ENCODE measurements at regions not wholly inside any gene's neighbourhood (a gene's known extent, or its start where the extent isn't known, plus 50 kb on each side); places are given as distances from the start of the nearest gene placed in this dataset.

- TF ChIP-seq TGIF2 (CRISPR knock-in tag; IDR thresholded peaks at IDR 0.05) = no peak
- peak in 1 of 2 experiments; percentile 25; a peak in 1 of 4 replicates for TF ChIP-seq RAD21 (CRISPR knock-in tag; conservative IDR thresholded peaks at IDR 0.05 in 1 of 2, IDR thresholded peaks at IDR 0.05 in 1 of 2)
- Histone ChIP-seq H3K9me1 (ENCODE audit: control insufficient read depth, insufficient read depth, low read length) (no peaks in the 10 kb centered on the region), H3K36me3 (ENCODE audit: control insufficient read depth, insufficient read depth, low read length) (no peaks in the 10 kb centered on the region), H3K9me3 (replicated peaks; ENCODE audit: control insufficient read depth, insufficient read depth, low read depth, low read length) (no peaks in the 10 kb centered on the region), H2AFZ (ENCODE audit: low read depth, low read length) (no peak overlapping the region), H3K4me1 (replicated peaks in 1 of 2; ENCODE audit: control insufficient read depth in 2 of 2, insufficient read depth in 2 of 2, low read length in 2 of 2) (no peaks in the 10 kb centered on the region), H3K27ac (ENCODE audit: extremely low read depth, low read depth, low read length) (no peak overlapping the region), H3K27me3 (ENCODE audit: control insufficient read depth in 2 of 2, insufficient read depth in 2 of 2, low read length in 2 of 2) (no peaks in the 10 kb centered on the region), H3K4me2 (ENCODE audit: insufficient read depth, low read length) (no peak overlapping the region), H3K4me3 (no peak overlapping the region), H4K20me1 (replicated peaks; ENCODE audit: control insufficient read depth, insufficient read depth, low read length) (no peaks in the 10 kb centered on the region), H3K9ac (ENCODE audit: insufficient read depth in 1 of 2, low read depth in 2 of 2, low read length in 2 of 2) (no peak overlapping the region), H3K79me2 (ENCODE audit: control insufficient read depth, insufficient read depth, low read length) (no peaks in the 10 kb centered on the region)
- FAIRE-seq = no peak
- WGBS (ENCODE audit: insufficient coverage, low coverage, missing lambda C conversion rate) = 0% methylated on average over 6 of the region's 6 CpGs
- in situ Hi-C loops (cut with MboI) (no loop called here), intact Hi-C loops (cut with micrococcal nuclease) (no loop called here)
- no peak for DNase-seq (ENCODE audit: extremely low read depth in 1 of 4, low spot score in 3 of 4)
- CTCF ChIA-PET (ENCODE audit: low intra/inter-chr PET ratio) = no interaction called here
- POLR2A ChIA-PET = no interaction called here
- no peak for ATAC-seq
- BruUV-seq (replicated peaks) = no TSS peak
Observed at GRCh38 chr7:94223375-94224084, 171.2 kb upstream of the COL1A2 start.

DNA sequence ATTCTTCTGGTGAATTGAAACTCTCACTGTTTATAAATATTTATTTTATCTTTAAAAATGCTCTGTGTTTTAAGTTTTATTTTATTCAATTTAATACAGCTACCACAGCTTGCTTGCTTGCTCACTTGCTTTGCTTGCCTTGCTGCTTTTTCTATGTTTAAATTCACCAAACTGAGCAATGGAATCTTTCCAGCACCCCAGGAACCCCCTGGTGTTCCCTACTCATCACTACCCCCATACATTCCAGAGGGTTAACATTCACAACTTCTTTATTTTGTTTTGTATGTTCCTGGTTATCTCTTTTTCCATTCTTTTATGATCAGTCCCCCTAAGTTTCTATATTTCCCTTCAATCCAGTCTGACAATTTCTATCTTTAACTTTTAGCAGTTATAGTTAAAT, 166.5 kb upstream of the COL1A2 start:
- no peak for ATAC-seq
- H3K4me1 ChIP-seq (replicated peaks in 1 of 2; ENCODE audit: control insufficient read depth in 2 of 2, insufficient read depth in 2 of 2, low read length in 2 of 2) = no peaks in the 10 kb centered on the region
- in situ Hi-C loops (cut with MboI) = no loop called here
- no peaks in the 10 kb centered on the region for H3K79me2 ChIP-seq (ENCODE audit: control insufficient read depth, insufficient read depth, low read length)
- no peaks in the 10 kb centered on the region for H3K9me3 ChIP-seq (replicated peaks; ENCODE audit: control insufficient read depth, insufficient read depth, low read depth, low read length)
- BruUV-seq (replicated peaks) = no TSS peak
- no peak overlapping the region for H3K4me3 ChIP-seq
- no peak overlapping the region for H3K4me2 ChIP-seq (ENCODE audit: insufficient read depth, low read length)
- no peak overlapping the region for H2AFZ ChIP-seq (ENCODE audit: low read depth, low read length)
- ChIA-PET CTCF (ENCODE audit: low intra/inter-chr PET ratio) (no interaction called here), POLR2A (no interaction called here)
- no peaks in the 10 kb centered on the region for H3K27me3 ChIP-seq (ENCODE audit: control insufficient read depth in 2 of 2, insufficient read depth in 2 of 2, low read length in 2 of 2)
- no peaks in the 10 kb centered on the region for H4K20me1 ChIP-seq (replicated peaks; ENCODE audit: control insufficient read depth, insufficient read depth, low read length)
- intact Hi-C loops (cut with micrococcal nuclease) = no loop called here
- no peak for DNase-seq (ENCODE audit: extremely low read depth in 1 of 4, low spot score in 3 of 4)
- FAIRE-seq = no peak
- no peaks in the 10 kb centered on the region for H3K36me3 ChIP-seq (ENCODE audit: control insufficient read depth, insufficient read depth, low read length)
- TF ChIP-seq RBM17 (IDR thresholded peaks at IDR 0.05; ENCODE audit: borderline replicate concordance, low read depth, low read length) = no peak
- TF ChIP-seq, protein P1, sequence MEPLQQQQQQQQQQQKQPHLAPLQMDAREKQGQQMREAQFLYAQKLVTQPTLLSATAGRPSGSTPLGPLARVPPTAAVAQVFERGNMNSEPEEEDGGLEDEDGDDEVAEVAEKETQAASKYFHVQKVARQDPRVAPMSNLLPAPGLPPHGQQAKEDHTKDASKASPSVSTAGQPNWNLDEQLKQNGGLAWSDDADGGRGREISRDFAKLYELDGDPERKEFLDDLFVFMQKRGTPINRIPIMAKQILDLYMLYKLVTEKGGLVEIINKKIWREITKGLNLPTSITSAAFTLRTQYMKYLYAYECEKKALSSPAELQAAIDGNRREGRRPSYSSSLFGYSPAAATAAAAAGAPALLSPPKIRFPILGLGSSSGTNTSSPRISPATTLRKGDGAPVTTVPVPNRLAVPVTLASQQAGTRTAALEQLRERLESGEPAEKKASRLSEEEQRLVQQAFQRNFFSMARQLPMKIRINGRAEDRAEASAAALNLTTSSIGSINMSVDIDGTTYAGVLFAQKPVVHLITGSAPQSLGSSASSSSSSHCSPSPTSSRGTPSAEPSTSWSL (CRISPR knock-in tag; IDR thresholded peaks at IDR 0.05; ENCODE audit: borderline replicate concordance) = no peak
- no peak for TF ChIP-seq LCOR (CRISPR knock-in tag; IDR thresholded peaks at IDR 0.05)
- no peak for TF ChIP-seq C11orf30 (IDR thresholded peaks at IDR 0.05; ENCODE audit: low read depth)
- TF ChIP-seq, protein P2, sequence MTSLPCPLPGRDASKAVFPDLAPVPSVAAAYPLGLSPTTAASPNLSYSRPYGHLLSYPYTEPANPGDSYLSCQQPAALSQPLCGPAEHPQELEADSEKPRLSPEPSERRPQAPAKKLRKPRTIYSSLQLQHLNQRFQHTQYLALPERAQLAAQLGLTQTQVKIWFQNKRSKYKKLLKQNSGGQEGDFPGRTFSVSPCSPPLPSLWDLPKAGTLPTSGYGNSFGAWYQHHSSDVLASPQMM (CRISPR knock-in tag; IDR thresholded peaks at IDR 0.05) = no peak
- no peak for TF ChIP-seq PTTG1 (tag; IDR thresholded peaks at IDR 0.05; ENCODE audit: low read depth)
- no peak for TF ChIP-seq NR4A1 (CRISPR knock-in tag; IDR thresholded peaks at IDR 0.05)
- TF ChIP-seq NR4A1 (tag; IDR thresholded peaks at IDR 0.05) = no peak
- TF ChIP-seq TBP (optimal IDR thresholded peaks at IDR 0.05; ENCODE audit: low read depth, low read length) = no peak
- TF ChIP-seq, protein P3, sequence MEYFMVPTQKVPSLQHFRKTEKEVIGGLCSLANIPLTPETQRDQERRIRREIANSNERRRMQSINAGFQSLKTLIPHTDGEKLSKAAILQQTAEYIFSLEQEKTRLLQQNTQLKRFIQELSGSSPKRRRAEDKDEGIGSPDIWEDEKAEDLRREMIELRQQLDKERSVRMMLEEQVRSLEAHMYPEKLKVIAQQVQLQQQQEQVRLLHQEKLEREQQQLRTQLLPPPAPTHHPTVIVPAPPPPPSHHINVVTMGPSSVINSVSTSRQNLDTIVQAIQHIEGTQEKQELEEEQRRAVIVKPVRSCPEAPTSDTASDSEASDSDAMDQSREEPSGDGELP (CRISPR knock-in tag; IDR thresholded peaks at IDR 0.05; ENCODE audit: borderline replicate concordance) = no peak
- no peak for TF ChIP-seq SMARCA4 (IDR thresholded peaks at IDR 0.05)
- H3K27ac ChIP-seq (ENCODE audit: extremely low read depth, low read depth, low read length) = no peak overlapping the region
- no peak overlapping the region for H3K9ac ChIP-seq (ENCODE audit: insufficient read depth in 1 of 2, low read depth in 2 of 2, low read length in 2 of 2)
- H3K9me1 ChIP-seq (ENCODE audit: control insufficient read depth, insufficient read depth, low read length) = no peaks in the 10 kb centered on the region
